Glomerular visceral epithelial cell (primary cell): ENCODE measurements at regions not wholly inside any gene's neighbourhood (a gene's known extent, or its start where the extent isn't known, plus 50 kb on each side); places are given as distances from the start of the nearest gene placed in this dataset.
A peak's percentile ranks its signal among the peaks of the same experiment; 100 is the strongest.
"Not testable (repeated sequence)": the region's sequence is repeated elsewhere in the genome, so short reads cannot be mapped to it uniquely, and the experiment has no call there.

Source experiments
- DNase-seq: peaks from one replicate; pipeline ENCODE4 v3.0.0-alpha.2; 2016; ENCODE audit errors: extremely low spot score

GRCh38 chr4:141346144-141346543 lies 125.4 kb downstream of the ZNF330 start:
- peak; percentile 57 for DNase-seq

- DNase-seq = no peak
Observed at GRCh38 chr4:141347684-141348083, 127.0 kb downstream of the ZNF330 start.

GRCh38 chr4:141348125-141348524 lies 127.4 kb downstream of the ZNF330 start:
- no peak for DNase-seq

GRCh38 chr4:141348573-141348972 lies 127.9 kb downstream of the ZNF330 start:
- DNase-seq = no peak

GRCh38 chr4:141349236-141349635 lies 128.5 kb downstream of the ZNF330 start:
- no peak for DNase-seq

- peak; percentile 94 for DNase-seq
Observed at GRCh38 chr4:141350122-141350905, 129.6 kb downstream of the ZNF330 start.

- no peak for DNase-seq
Observed at GRCh38 chr4:141352331-141352730, 131.6 kb downstream of the ZNF330 start.

- DNase-seq = peak; percentile 88
Observed at GRCh38 chr4:141352909-141353525, 132.3 kb downstream of the ZNF330 start.

GRCh38 chr4:141356321-141356962 lies 135.7 kb downstream of the ZNF330 start:
- no peak for DNase-seq

- DNase-seq = no peak
Observed at GRCh38 chr4:141356963-141357335, 136.3 kb downstream of the ZNF330 start.

GRCh38 chr4:141368241-141368640 lies 147.5 kb downstream of the ZNF330 start:
- DNase-seq = not testable (repeated sequence)

- no peak for DNase-seq
Observed at GRCh38 chr4:141371206-141371605, 150.5 kb downstream of the ZNF330 start.

- DNase-seq = peak; percentile 94
Observed at GRCh38 chr4:141375855-141376254, 155.2 kb downstream of the ZNF330 start.

GRCh38 chr4:141376769-141377168 lies 156.1 kb downstream of the ZNF330 start:
- no peak for DNase-seq

GRCh38 chr4:141387299-141387698 lies 166.6 kb downstream of the ZNF330 start:
- no peak for DNase-seq

GRCh38 chr4:141388481-141388880 lies 167.8 kb downstream of the ZNF330 start:
- DNase-seq = no peak

GRCh38 chr4:141389649-141390048 lies 169.0 kb downstream of the ZNF330 start:
- no peak for DNase-seq

- no peak for DNase-seq
Observed at GRCh38 chr4:141390571-141390970, 169.9 kb downstream of the ZNF330 start.

- no peak for DNase-seq
Observed at GRCh38 chr4:141391293-141391692, 170.6 kb downstream of the ZNF330 start.

GRCh38 chr4:141391771-141392170 lies 171.1 kb downstream of the ZNF330 start:
- DNase-seq = peak; percentile 68

- no peak for DNase-seq
Observed at GRCh38 chr4:141395246-141395830, 174.6 kb downstream of the ZNF330 start.

- DNase-seq = no peak
Observed at GRCh38 chr4:141395919-141396318, 175.2 kb downstream of the ZNF330 start.

- no peak for DNase-seq
Observed at GRCh38 chr4:141402712-141403111, 182.0 kb downstream of the ZNF330 start.
